ENCODE measurements at regions not wholly inside any gene's neighbourhood (a gene's known extent, or its start where the extent isn't known, plus 50 kb on each side); places are given as distances from the start of the nearest gene placed in this dataset.
"Not testable (repeated sequence)": the region's sequence is repeated elsewhere in the genome, so short reads cannot be mapped to it uniquely, and the experiment has no call there.

DNA sequence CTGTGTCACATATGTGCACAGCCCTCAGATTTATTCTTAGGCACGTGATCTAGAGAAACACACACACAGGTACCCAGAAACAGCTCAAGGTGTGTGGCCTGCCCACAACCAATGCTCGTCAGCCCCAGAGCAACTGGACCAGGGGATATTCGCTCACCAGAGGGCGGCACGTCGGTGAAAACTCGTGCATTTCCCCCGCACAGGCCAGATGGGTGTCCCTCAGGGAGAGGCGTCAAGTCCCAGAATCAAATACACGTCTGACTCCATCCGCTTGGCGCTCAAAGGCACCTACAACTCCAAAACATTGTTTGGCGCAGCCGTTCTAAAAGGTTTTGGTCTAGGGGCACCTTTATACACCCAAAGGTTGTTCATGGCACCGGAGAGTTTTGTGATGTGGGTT is 429.0 kb downstream of the BRD1 start:
- Histone ChIP-seq H3K36me3 (no peaks in the 10 kb centered on the region), H3K27me3 (peaks cover 0 to 42% (median 0%) of the 10 kb centered on the region in 3 donors), H3K9me3 (peaks cover 0 to 13% (median 3%) of the 10 kb centered on the region in 4 donors), H3K4me3 (no peak overlapping the region), H3K27ac (no peak overlapping the region), H3K4me1 (no peaks in the 10 kb centered on the region)
- intact Hi-C loops (cut with DNase I; ENCODE audit: low total_unique reads): no loop called here
- WGBS, 5 donors: 73 to 83% (median 78%) methylated on average over 14 to 15 of the region's 15 CpGs
- TF ChIP-seq POLR2AphosphoS5 (IDR thresholded peaks at IDR 0.05) (no peak), EP300 (IDR thresholded peaks at IDR 0.05) (no peak), POLR2A (IDR thresholded peaks at IDR 0.05) (no peak)
- TF ChIP-seq, protein P1, sequence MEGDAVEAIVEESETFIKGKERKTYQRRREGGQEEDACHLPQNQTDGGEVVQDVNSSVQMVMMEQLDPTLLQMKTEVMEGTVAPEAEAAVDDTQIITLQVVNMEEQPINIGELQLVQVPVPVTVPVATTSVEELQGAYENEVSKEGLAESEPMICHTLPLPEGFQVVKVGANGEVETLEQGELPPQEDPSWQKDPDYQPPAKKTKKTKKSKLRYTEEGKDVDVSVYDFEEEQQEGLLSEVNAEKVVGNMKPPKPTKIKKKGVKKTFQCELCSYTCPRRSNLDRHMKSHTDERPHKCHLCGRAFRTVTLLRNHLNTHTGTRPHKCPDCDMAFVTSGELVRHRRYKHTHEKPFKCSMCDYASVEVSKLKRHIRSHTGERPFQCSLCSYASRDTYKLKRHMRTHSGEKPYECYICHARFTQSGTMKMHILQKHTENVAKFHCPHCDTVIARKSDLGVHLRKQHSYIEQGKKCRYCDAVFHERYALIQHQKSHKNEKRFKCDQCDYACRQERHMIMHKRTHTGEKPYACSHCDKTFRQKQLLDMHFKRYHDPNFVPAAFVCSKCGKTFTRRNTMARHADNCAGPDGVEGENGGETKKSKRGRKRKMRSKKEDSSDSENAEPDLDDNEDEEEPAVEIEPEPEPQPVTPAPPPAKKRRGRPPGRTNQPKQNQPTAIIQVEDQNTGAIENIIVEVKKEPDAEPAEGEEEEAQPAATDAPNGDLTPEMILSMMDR (IDR thresholded peaks at IDR 0.05): no peak
- peak in 1 of 2 donors; percentile 24 for DNase-seq

DNA sequence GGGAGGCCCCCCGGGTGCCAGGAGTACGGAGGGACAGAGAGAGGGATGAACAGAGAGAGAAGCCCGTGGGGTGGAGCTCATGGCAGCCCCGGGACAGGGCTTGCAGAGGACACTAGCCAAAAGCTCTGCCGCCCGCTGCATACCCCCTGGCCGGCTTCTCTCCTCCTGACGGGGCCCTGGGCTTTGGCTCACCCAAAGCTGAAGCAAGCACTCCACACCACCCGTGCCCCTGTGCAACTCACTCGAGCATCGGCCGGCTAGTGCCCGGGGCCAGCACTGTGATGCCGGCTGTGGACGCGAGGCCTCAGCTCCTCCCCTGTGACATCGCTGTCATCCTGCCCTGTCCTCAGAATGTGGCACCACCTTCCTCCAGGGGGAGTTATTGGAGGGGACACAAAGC is 429.6 kb downstream of the BRD1 start:
- Histone ChIP-seq H3K4me3 (no peak overlapping the region), H3K9me3 (peaks cover 0 to 18% (median 3%) of the 10 kb centered on the region in 4 donors), H3K4me1 (no peaks in the 10 kb centered on the region), H3K36me3 (no peaks in the 10 kb centered on the region), H3K27ac (no peak overlapping the region), H3K27me3 (peaks cover 0 to 48% (median 0%) of the 10 kb centered on the region in 3 donors)
- WGBS, 5 donors: 69 to 86% (median 85%) methylated on average over 10 to 17 of the region's 17 CpGs
- intact Hi-C loops (cut with DNase I; ENCODE audit: low total_unique reads): no loop called here
- TF ChIP-seq, protein P1 (IDR thresholded peaks at IDR 0.05): no peak
- no peak for TF ChIP-seq EP300 (IDR thresholded peaks at IDR 0.05)
- no peak for TF ChIP-seq POLR2A (IDR thresholded peaks at IDR 0.05)
- no peak for TF ChIP-seq POLR2AphosphoS5 (IDR thresholded peaks at IDR 0.05)
- DNase-seq: no peak

- Histone ChIP-seq H3K27ac (no peak overlapping the region), H3K9me3 (peaks cover 0 to 18% (median 3%) of the 10 kb centered on the region in 4 donors), H3K36me3 (no peaks in the 10 kb centered on the region), H3K4me1 (no peaks in the 10 kb centered on the region), H3K27me3 (peaks cover 0 to 54% (median 0%) of the 10 kb centered on the region in 3 donors), H3K4me3 (no peak overlapping the region)
- no peak for DNase-seq
- 66 to 83% (median 73%) methylated on average over 11 of the region's 11 CpGs for WGBS, 5 donors
- intact Hi-C loops (cut with DNase I; ENCODE audit: low total_unique reads): no loop called here
- TF ChIP-seq, protein P1 (IDR thresholded peaks at IDR 0.05): no peak
- TF ChIP-seq POLR2AphosphoS5 (IDR thresholded peaks at IDR 0.05) (no peak), POLR2A (IDR thresholded peaks at IDR 0.05) (no peak), EP300 (IDR thresholded peaks at IDR 0.05) (no peak)
These were observed 430.9 kb downstream of the BRD1 start for GRCh38 chr22:49396817-49397216.

DNA sequence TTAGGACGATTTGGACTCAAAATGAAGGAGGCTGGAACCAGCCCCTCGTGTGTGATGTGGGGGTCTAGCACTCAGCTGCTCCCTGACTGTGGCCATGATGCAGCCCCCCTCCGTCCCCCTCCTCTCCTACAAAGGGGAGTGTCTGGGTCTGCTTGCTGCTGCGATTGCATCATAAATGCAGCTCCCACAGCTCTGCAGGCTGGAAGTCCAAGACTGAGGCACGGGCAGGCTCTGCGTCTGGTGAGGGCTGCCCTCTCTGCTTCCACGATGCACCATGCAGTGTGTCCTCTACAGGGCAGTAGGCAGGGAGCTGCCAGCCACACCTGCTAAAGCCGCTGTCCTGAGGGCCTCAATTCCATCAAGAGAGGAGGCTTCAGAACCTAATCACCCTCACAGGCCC is 432.1 kb downstream of the BRD1 start:
- Histone ChIP-seq H3K4me1 (no peaks in the 10 kb centered on the region), H3K9me3 (peaks cover 0 to 18% (median 3%) of the 10 kb centered on the region in 4 donors), H3K4me3 (no peak overlapping the region), H3K36me3 (no peaks in the 10 kb centered on the region), H3K27ac (no peak overlapping the region), H3K27me3 (peaks cover 0 to 51% (median 0%) of the 10 kb centered on the region in 3 donors)
- DNase-seq: no peak
- TF ChIP-seq POLR2AphosphoS5 (IDR thresholded peaks at IDR 0.05): no peak
- intact Hi-C loops (cut with DNase I; ENCODE audit: low total_unique reads): no loop called here
- WGBS, 5 donors: 59 to 78% (median 72%) methylated on average over 3 to 8 of the region's 8 CpGs

DNA sequence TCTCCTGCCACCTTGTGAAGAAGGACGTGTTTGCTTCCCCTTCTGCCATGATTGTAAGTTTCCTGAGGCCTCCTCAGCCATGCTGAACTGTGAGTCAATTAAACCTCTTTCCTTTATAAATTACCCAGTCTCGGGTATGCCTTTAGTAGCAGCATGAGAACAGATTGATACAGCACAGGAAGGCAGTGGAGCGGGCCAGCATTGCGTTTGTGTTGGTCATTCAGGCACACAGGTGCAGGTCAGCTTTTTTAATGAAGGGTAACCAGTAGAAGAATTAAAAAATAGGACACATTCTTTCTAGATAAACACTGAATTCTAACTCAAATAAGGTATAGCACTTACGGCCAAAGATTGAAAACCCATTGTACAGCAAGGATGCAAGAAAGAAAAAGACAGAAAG is 432.6 kb downstream of the BRD1 start:
- DNase-seq; H3K36me3 ChIP-seq; H3K27ac ChIP-seq; intact Hi-C loops (cut with DNase I; ENCODE audit: low total_unique reads); H3K4me1 ChIP-seq; H3K4me3 ChIP-seq: not testable (repeated sequence)
- Histone ChIP-seq H3K9me3 (peaks cover 0 to 18% (median 3%) of the 10 kb centered on the region in 4 donors), H3K27me3 (peaks cover 0 to 47% (median 0%) of the 10 kb centered on the region in 3 donors)
- WGBS, 5 donors: 78 to 90% (median 87%) methylated on average over 5 of the region's 5 CpGs
